HG02970 (cell line): ENCODE measurements at regions not wholly inside any gene's neighbourhood (a gene's known extent, or its start where the extent isn't known, plus 50 kb on each side); places are given as distances from the start of the nearest gene placed in this dataset.
"Not testable (repeated sequence)": the region's sequence is repeated elsewhere in the genome, so short reads cannot be mapped to it uniquely, and the experiment has no call there.

Experiments
- ATAC-seq: cut with Tn5 transposase; IDR thresholded peaks from one replicate; pipeline ENCODE4 v1.9.1; 2021; ENCODE audit warnings: mild to moderate bottlenecking, moderate library complexity, moderate number of reproducible peaks; ENCODE audit not compliant: unreplicated experiment, low FRiP score

GRCh38 chr18:12179029-12179428 is 75.1 kb upstream of the CIDEA start:
- ATAC-seq: not testable (repeated sequence)

- not testable (repeated sequence) for ATAC-seq
These were observed 74.2 kb upstream of the CIDEA start for GRCh38 chr18:12179697-12180577.

- not testable (repeated sequence) for ATAC-seq
These were observed 55.4 kb upstream of the CIDEA start for GRCh38 chr18:12198797-12199196.

GRCh38 chr18:12200186-12200585 is 54.0 kb upstream of the CIDEA start:
- peak; percentile 96 for ATAC-seq
